GM21576 (cell line): ENCODE measurements at regions not wholly inside any gene's neighbourhood (a gene's known extent, or its start where the extent isn't known, plus 50 kb on each side); places are given as distances from the start of the nearest gene placed in this dataset.

Experiments
- ATAC-seq: cut with Tn5 transposase; IDR thresholded peaks from one replicate; pipeline ENCODE4 v1.9.1; 2021; ENCODE audit warnings: mild to moderate bottlenecking, moderate library complexity; ENCODE audit not compliant: unreplicated experiment

DNA sequence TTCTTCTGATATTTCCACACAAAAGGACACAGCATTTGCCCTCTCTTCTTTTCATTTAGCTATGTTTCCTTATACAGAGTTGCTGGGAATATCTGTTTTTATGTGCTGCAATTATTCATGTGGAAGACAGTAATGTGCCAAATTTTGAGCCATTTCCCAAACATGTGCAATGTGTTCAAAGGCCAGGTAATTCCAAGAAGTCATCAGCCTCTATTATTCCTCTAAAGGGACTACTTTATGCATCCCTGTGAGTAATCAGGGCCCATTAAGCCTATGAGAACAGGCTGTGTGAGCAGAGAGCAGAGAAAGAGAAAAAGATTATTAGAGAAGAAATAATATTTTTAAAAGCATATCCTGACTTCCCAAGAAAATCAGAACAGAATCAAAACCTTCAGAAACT lies 107.6 kb upstream of the OSR1 start:
- no peak for ATAC-seq

DNA sequence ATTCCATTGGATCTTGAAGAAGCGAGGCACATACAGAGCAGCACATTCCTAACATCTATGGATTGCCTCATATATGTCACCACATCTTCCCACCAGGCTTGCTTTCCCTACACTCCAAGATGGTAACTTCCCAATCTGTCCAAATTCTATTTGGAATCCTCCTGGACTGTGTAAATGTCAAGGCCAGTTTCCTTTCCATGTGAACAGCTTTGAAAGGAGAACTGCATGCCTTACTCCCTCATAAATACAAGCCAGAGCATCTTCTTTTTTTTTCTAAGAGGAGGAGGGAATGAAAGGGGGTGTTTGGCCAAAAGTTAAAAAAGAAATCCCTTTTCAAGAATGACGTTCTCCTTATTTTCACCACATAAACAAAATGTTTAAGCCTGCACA lies 103.8 kb upstream of the OSR1 start:
- no peak for ATAC-seq

DNA sequence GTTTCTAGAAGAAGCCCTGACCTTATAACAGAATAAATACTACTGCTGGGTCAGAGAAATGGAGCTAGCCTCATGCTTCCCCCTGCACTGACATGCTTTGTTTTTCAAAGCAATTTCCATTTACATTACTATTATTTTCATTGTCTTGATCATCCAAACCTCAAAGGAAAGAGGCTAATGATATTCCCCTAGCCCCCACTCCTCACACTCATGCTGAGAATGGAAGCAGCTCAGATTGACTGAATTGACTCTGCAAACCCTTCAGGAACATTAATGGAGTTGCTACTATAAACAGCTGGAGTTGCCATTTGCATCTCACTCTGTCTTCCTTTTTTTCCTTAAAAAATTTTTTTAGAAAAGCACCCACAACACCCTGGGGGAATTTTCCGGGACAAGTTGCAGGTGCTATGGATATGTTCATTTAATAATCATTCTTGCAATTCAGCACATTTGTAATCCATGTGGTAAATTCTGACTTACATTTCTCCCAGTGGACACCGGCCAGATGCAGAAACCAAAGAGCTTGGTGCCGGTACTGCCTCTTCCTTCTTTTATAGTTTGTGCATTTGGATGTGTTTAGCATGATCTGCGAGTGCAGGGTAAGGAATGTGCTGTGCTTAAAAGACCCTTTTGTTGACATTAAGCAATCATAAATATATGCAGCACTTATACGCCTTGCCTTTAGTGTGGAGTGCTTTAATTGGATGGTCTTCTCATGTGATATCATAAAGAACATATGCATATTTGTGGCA lies 103.3 kb upstream of the OSR1 start:
- no peak for ATAC-seq

DNA sequence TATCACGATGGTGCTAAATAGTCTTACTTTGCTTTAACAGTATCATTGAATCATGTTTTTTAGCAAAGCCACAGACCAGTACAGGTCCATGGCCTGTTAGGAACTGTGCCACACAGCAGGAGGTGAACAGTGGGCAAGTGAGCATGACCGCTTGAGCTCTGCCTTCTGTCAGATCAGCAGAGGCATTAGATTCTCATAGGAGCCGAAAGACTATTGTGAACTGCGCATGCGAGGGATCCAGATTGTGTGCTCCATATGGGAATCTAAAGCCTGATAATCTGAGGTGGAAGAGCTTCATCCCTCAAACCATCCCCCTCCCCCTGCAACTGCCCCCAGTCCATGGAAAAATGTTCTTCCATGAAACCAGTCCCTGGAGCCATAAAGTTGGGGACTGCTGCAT lies 102.3 kb upstream of the OSR1 start:
- ATAC-seq = no peak

DNA sequence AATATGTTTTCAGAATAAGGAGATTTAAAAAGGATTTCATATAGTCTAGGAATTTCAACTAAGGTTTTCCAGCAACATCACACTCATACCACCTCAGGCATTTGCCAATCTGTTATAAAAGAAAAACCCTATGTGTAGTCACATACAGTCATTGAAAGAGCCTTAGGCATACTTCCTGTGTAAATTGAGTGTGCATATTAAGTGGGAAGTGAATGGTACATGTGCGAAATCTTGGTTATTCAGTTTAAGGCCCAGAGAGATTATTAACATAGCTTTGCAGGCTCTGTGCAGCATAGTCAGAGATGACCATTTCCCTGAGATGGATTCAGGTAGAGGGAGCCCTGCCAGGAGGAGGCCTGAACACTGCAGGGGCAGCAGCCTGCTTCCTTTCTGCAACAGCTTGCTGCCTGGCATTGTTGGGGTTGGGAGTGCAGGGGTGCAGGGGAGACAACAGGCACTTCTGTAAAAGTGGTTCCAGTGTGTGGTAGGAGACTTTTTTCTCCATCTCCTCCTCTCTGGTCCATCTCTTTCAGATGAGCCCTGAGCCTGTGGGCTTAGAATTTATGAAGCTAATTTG lies 100.1 kb upstream of the OSR1 start:
- ATAC-seq = no peak

DNA sequence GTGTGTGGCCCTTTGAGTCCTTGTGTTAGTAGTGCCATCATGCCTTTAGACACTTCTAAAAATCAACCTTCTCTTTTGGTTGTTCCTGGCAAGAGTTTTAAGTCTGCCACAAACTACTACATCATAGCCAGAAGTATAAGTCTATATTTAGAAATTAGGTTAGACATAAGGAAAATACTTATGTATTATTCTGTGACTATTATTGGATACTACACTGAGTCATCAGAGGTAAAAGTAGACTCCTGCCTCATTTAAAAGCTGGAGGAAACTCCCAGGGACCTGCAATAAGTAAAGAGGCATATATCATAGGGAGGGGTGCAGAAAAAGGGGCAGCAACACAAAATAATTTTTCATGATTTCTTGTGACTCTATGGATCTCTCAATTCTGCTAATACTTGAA lies 99.4 kb upstream of the OSR1 start:
- no peak for ATAC-seq

DNA sequence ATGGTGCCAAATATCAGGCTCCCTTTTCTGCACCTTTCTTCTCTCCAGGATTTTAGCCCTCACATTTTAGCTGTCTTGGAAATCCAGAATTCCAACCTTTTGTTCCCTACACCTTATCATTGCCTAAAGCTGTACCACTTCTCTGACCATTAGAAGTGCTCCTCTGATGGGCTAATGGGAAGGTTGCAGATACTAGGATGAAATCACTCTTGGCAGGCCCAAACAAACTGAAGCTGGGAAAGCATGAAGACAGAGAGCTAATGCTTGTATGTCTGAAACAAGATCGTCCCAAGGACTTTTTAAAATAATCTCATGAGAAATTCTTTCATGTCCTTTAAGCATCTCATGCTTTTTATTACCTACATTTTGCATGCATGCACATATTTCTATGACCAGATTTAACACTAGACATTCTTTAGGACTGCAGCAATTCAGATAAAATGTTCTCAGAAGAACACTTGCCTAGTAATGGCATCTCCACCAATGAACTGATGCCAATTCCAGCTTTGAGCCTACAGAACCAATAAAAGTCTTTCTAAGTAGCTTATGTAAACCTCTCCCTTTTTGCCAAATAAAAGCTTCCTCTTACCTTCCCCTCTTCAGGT lies 98.4 kb upstream of the OSR1 start:
- ATAC-seq = no peak

DNA sequence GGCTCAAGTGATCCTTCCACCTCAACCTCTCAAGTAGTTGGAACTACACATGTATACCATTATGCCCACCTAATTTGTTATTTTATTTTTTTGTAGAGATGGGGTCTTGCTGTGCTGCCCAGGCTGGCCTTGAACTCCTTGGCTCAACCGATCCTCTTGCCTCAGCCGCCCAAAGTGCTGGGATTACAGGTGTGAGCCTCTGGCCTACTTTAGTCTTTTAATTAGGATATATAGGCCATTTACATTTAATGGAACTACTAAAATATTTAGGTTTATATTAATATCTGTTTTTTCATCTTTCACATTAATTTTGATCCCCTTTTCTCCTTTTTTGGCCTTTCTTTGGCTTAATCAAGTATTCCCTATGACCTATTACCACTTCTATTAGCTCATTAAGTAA lies 95.7 kb upstream of the OSR1 start:
- ATAC-seq = no peak

DNA sequence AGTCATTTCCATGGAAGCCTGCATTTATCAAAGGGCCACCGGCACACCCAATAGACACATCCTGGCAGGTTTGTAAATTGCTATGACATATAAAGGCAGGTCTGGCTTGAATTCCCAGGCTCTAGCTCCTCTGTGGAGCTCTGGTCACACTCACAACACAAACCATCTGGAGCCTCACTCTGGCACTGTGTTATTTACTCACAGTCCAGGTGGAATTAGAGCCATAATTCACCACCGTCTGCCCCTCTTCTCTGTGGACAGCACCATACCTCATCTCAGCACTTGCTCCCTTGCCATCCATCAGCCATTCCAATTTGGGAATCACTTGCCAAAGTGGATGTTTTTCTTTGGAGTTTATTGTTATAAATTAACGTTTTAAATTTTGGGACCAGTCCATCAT lies 84.3 kb upstream of the OSR1 start:
- no peak for ATAC-seq

DNA sequence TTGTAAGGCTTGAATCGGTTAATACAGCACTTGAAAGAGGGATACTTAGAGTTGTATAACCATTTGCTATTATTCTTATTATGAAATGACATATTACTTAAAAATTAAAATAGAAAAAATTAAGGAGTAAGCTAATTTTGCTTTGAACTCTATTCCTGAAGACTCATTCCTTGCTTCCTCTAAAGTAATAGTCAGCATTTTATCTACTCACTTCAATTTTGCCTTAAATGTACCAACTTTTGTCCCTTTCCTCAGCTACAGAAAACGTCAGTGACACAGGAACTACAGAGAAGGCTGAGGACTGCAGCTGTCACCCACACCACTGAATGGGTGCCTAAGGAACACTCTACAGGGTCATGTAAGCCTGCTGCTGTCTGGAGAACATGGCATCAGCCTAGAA lies 80.7 kb upstream of the OSR1 start:
- ATAC-seq = no peak

DNA sequence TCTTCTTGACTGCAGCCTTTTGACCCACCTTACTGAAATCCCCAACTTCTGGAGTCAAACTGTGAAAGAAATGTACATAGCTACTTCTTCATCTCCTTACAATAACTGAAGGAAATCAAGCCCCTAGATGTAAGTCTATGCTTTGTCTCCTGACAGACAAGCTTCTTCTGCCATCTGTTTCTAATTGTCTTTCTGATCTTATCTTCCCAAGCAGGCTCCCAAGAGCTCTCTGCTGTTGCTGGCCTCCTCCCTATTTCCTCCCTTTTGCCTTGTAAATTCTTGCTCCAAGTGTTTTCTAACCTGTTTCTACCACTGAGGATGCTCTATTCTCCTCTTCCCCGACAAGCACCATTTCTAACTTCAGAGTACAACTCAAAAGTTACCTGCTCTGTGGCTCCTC lies 77.4 kb upstream of the OSR1 start:
- no peak for ATAC-seq

DNA sequence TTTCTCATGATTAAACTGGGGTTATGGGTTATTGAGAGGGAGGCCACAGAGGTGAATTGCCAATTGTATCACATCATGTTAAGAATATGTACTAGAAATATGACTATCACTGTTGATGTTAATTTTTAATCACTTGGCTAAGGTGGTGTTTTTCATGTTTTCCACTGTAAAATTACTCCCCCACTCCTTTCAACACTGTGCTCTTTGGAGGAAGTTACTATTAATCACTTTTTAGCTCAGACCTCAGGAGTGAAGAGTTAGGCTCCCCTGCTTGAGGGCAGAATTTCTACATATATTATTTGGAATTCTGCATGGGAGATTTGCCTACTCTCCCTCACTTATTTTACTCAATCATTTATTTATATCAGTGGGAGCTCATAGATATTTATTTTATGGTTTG lies 76.0 kb upstream of the OSR1 start:
- ATAC-seq = no peak

DNA sequence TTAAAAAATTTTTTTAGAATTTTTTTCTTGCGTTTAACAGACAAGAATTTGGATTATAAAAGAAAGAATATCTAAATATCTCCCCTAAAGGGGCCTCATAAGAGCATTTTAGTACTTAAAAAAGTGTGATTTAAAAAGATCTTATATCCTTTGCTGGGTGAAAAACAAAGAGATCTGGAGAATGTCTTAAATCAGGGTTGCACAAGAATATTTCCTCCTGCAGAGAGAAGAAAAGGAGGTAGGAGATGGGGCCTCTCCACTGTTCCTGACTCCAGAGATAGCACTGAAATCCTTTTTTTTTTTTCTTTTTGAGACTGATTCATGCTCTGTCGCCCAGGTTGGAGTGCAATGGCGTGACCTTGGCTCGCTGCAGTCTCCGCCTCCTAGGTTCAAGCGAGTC lies 68.5 kb upstream of the OSR1 start:
- ATAC-seq = no peak

DNA sequence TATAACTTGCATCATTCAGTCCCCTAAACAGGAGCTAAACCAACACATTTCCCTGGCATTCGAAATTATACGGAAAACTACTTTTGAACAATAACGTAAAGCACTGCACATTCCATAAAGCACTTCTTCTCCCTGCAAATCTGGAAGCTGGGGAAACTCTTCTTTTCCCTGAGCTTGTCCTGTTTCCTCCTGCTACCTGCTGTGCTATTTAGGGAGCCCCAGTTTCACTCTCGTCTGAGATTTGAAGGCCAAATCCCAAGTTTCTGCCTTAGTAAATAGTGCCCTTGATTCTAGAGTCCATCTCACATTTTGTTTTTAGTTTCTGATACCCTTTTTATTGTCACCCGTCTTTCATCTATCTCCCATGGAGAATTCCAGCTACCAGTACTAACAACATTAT lies 67.7 kb upstream of the OSR1 start:
- no peak for ATAC-seq

DNA sequence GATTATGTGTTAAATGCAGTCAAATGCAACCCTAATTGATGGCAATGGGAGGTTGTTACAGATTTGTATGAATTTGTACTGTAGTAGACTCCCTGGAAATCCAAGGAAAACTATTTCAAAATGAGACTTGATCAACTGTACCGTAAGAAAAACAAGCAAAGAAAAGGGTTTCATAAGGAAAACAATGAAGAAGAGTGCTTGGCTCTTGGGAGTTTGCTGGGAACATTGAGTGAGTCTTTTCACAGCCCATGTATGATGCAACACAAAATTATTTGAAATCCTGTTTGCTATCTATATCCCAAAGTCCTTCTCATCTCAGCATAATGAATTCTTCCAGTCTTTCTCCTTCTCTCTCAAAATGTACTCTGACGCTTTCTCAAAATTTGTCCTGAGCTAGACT lies 67.0 kb upstream of the OSR1 start:
- ATAC-seq = no peak

DNA sequence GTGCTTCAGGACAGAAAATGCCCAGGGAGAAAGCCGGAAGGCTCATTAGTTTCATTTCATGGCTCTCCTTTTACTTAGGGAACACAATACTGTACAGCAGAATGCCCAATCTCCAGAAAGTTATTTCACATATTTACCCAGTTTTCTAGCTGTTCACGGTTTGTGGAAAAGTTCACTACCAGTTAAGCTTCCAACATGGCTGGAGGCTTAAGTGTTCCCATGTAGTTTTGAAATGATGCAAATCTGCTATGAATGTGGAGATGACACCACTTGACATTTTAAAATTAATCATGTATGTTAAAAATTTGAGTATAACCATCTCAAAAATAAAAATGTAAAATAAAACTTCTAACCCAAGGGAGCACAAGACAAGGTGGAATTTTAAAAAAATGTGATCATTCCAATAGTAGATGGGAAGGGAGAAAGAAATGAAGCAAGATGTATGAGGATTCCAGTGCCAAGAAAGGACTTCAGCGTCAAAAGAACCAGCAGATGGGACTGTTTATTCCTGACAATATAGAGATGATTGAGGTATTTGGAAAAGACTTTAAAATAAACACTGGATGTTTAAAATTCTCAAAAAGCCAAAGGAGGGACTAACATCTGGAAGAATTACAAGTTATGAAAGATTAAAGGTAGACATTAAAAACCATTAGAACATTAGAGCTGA lies 60.9 kb upstream of the OSR1 start:
- ATAC-seq = no peak

DNA sequence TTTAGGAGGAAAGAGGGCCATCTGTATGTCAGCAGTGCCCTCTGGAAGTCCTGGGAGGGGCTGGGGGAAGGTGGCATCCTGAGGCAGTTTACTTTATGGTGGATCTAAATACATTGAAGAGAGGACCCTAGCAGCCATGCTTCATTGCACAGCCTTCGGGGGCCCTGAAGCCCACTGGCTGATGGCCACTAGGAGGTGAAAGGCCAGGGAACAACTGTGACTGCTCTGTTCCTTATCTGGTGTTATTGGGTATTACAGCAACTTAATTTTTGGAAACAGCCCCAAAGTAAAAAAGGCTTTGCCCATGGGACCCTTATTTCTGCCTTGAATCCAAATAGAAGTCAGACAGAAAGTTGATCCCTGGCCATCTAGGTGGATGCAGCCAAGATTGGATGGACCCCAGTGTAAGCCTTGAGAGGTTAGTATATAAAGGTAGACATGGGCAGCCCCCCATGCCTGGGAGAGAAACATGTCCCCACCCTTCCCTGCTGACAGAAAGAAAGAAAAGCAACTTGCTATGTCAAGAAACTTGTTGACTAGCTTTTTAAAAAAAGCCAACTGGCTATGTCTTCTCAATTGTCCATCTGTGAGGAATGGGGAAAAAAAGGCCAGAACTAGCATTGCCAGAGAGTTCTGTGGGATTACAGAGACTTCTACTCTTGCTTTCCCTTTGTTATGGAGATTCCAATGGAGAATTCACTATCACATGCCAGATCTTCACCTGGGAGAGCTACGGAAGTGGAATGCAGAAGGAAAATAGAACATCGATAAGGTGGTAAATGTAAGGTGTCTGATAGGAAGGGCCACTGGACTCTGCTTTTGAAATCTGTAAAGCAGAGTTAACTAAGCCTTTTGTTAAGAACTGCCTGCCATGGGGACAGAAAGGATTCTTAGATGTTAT lies 58.6 kb upstream of the OSR1 start:
- no peak for ATAC-seq

DNA sequence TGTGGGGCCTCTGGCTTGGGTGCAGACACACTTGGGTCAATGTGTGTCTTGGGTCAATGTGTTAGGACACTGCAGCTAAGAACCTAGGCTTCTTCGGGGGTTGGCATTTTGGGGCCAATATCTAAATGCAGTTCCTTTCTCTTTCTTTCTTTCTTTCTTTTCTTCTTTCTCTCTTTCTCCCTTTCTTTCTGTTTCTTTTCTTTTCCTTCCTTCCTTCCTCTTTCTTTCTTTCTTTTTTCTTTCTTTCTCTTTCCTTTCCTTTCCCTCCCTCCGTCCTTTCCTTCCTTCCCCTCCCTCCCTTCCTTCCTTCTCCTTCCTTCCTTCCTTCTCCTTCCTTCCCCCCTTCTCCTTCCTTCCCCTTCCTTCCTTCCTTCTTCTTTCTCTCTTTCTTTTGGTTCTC lies 57.7 kb upstream of the OSR1 start:
- no peak for ATAC-seq

DNA sequence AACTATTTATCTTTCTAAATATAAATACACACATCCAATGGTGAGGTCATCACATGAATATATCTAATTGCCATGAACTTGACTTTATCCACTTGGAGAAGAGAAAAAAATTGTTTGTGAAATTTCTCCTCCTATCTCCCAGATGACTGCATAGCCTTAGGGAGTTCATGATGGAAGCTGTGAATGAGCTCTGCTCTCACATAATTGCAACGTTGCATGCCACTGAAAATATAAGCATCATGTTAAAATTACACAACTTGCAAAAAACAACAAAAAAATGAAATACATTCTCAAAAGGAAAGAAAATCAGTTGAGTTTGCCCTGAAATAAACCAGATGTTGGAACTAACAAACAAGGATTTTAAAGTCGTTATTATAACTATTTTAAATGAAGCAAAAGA lies 50.6 kb upstream of the OSR1 start:
- ATAC-seq = no peak

DNA sequence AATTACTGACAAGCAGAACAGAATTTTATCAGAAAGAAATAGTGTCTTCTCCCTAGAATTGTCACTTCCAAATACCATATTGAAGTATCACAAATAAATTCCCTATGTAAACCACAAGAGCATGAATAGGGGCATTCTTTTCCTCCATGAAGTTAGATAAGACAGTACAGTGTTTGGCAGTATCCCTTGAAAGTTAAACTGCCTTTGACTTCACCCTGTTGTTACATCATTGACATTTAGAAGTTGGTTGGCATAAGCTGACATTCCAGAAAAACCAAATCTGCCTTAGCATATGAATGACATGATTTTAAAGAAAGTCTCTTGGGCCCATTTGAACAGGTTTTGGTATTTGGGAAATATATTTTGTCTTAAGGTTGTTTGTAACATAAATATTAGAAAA lies 50.2 kb upstream of the OSR1 start:
- no peak for ATAC-seq
